Neural progenitor cell (in vitro differentiated cells): ENCODE measurements at regions not wholly inside any gene's neighbourhood (a gene's known extent, or its start where the extent isn't known, plus 50 kb on each side); places are given as distances from the start of the nearest gene placed in this dataset.
"Not testable (repeated sequence)": the region's sequence is repeated elsewhere in the genome, so short reads cannot be mapped to it uniquely, and the experiment has no call there.

Experiments
- DNase-seq: peaks from one replicate; pipeline ENCODE4 v3.0.0-alpha.2; 2016; ENCODE audit warnings: low spot score
- H2AFZ ChIP-seq: fragments of 200-600 bp; sonication (generic); replicated peaks from 2 replicates; pipeline ENCODE4 v1.6.1; 2016; ENCODE audit warnings: antibody characterized with exemption
- H3F3A ChIP-seq: fragments of 200-600 bp; sonication (generic); 2 replicates; pipeline ENCODE4 v1.6.1; 2016; ENCODE audit warnings: antibody characterized with exemption, low read depth
- H3K27ac ChIP-seq: fragments of 200-600 bp; sonication (generic); 2 replicates; pipeline ENCODE4 v1.5.1; 2016; ENCODE audit warnings: mild to moderate bottlenecking
- H3K27me3 ChIP-seq: fragments of 200-600 bp; sonication (generic); 2 replicates; pipeline ENCODE4 v1.6.1; 2016; ENCODE audit warnings: mild to moderate bottlenecking, moderate library complexity
- H3K36me3 ChIP-seq: fragments of 200-600 bp; sonication (generic); 2 replicates; pipeline ENCODE4 v1.5.1; 2016
- H3K4me1 ChIP-seq: fragments of 200-600 bp; sonication (generic); 2 replicates; pipeline ENCODE4 v1.6.1; 2016; ENCODE audit warnings: mixed run types
- H3K4me2 ChIP-seq: fragments of 200-600 bp; sonication (generic); 2 replicates; pipeline ENCODE4 v1.6.1; 2016
- H3K4me3 ChIP-seq: fragments of 200-600 bp; sonication (generic); 2 replicates; pipeline ENCODE4 v1.5.1; 2016
- H3K79me2 ChIP-seq: fragments of 200-600 bp; sonication (generic); 2 replicates; pipeline ENCODE4 v1.6.1; 2016; ENCODE audit warnings: low read depth
- H3K9ac ChIP-seq: fragments of 200-600 bp; sonication (generic); 2 replicates; pipeline ENCODE4 v1.6.1; 2016
- H3K9me3 ChIP-seq: fragments of 200-600 bp; sonication (generic); 2 replicates; pipeline ENCODE4 v1.5.1; 2016; ENCODE audit warnings: low read depth
- H4K20me1 ChIP-seq: fragments of 200-600 bp; sonication (generic); 2 replicates; pipeline ENCODE4 v1.6.1; 2016; ENCODE audit warnings: low read depth
- H3K27ac Mint-ChIP-seq: 3 replicates; pipeline ENCODE4 v1.8.0; 2021; ENCODE audit warnings: mixed read lengths
- H3K27me3 Mint-ChIP-seq: 2 replicates; pipeline ENCODE4 v1.8.0; 2022; ENCODE audit warnings: low read depth, mild to moderate bottlenecking, inconsistent platforms, moderate library complexity, mixed read lengths; ENCODE audit not compliant: insufficient read depth
- H3K36me3 Mint-ChIP-seq: 3 replicates; pipeline ENCODE4 v1.8.0; 2021; ENCODE audit warnings: mixed read lengths
- H3K4me1 Mint-ChIP-seq: 3 replicates; pipeline ENCODE4 v1.8.0; 2021; ENCODE audit warnings: mixed read lengths
- H3K4me3 Mint-ChIP-seq: 3 replicates; pipeline ENCODE4 v1.8.0; 2021; ENCODE audit warnings: mild to moderate bottlenecking, moderate library complexity, mixed read lengths
- H3K9me3 Mint-ChIP-seq: 3 replicates; pipeline ENCODE4 v1.8.0; 2020; ENCODE audit warnings: mixed read lengths
- CTCF ChIP-seq: fragments of 200-600 bp; sonication (generic); IDR thresholded peaks from 2 replicates; pipeline ENCODE4 v1.5.1; 2017; ENCODE audit warnings: antibody characterized with exemption, mild to moderate bottlenecking
- EZH2 ChIP-seq: fragments of 200-600 bp; sonication (generic); IDR thresholded peaks from 2 replicates; pipeline ENCODE4 v1.6.1; 2017; ENCODE audit warnings: antibody characterized with exemption, mild to moderate bottlenecking, moderate library complexity
- EZH2phosphoT487 ChIP-seq: fragments of 200-600 bp; sonication (generic); IDR thresholded peaks from 2 replicates; pipeline ENCODE4 v1.6.1; 2017; ENCODE audit warnings: antibody characterized with exemption

- peaks cover 11% of the 10 kb centered on the region for H3K36me3 Mint-ChIP-seq
- H3K9me3 Mint-ChIP-seq = peaks cover 79% of the 10 kb centered on the region
- not testable (repeated sequence) for H3K9ac ChIP-seq, H3K27me3 ChIP-seq, DNase-seq, H3K4me2 ChIP-seq, H3K4me1 Mint-ChIP-seq, H3K36me3 ChIP-seq, H4K20me1 ChIP-seq, H3K4me1 ChIP-seq, H3K4me3 Mint-ChIP-seq, H3K27ac Mint-ChIP-seq, H3K27me3 Mint-ChIP-seq, H3K4me3 ChIP-seq, H3K27ac ChIP-seq, H2AFZ ChIP-seq, H3F3A ChIP-seq, H3K79me2 ChIP-seq
- H3K9me3 ChIP-seq = peaks cover 50% of the 10 kb centered on the region
Observed at GRCh38 chr10:42533866-42534265, 104.5 kb downstream of the ZNF33B start.

- H3K27me3 Mint-ChIP-seq = peaks cover 2% of the 10 kb centered on the region
- H3K4me1 Mint-ChIP-seq = no peaks in the 10 kb centered on the region
- Histone ChIP-seq H3K27me3 (no peaks in the 10 kb centered on the region), H3K9ac (no peak overlapping the region), H3K4me1 (no peaks in the 10 kb centered on the region), H2AFZ (no peak overlapping the region), H3F3A (no peaks in the 10 kb centered on the region), H3K36me3 (no peaks in the 10 kb centered on the region), H3K79me2 (no peaks in the 10 kb centered on the region), H3K9me3 (peaks cover 50% of the 10 kb centered on the region), H4K20me1 (no peaks in the 10 kb centered on the region), H3K4me3 (no peak overlapping the region), H3K27ac (no peak overlapping the region), H3K4me2 (no peak overlapping the region)
- DNase-seq = no peak
- H3K4me3 Mint-ChIP-seq = no peak overlapping the region
- H3K9me3 Mint-ChIP-seq = peaks cover 75% of the 10 kb centered on the region
- TF ChIP-seq CTCF = no peak
- no peak for TF ChIP-seq EZH2
- TF ChIP-seq EZH2phosphoT487 = no peak
- H3K36me3 Mint-ChIP-seq = peaks cover 8% of the 10 kb centered on the region
- H3K27ac Mint-ChIP-seq = no peak overlapping the region
Observed at GRCh38 chr10:42532996-42533395, 105.4 kb downstream of the ZNF33B start.

GRCh38 chr10:42523098-42523497, 115.3 kb downstream of the ZNF33B start:
- Histone ChIP-seq H3K27ac (no peak overlapping the region), H3F3A (peaks cover 17% of the 10 kb centered on the region), H3K4me2 (no peak overlapping the region), H3K79me2 (no peaks in the 10 kb centered on the region), H2AFZ (no peak overlapping the region), H4K20me1 (no peaks in the 10 kb centered on the region), H3K9me3 (peaks cover 56% of the 10 kb centered on the region), H3K27me3 (no peaks in the 10 kb centered on the region), H3K4me3 (no peak overlapping the region), H3K9ac (no peak overlapping the region), H3K36me3 (peaks cover 36% of the 10 kb centered on the region), H3K4me1 (no peaks in the 10 kb centered on the region)
- H3K36me3 Mint-ChIP-seq = peaks cover 57% of the 10 kb centered on the region
- peaks cover 68% of the 10 kb centered on the region for H3K9me3 Mint-ChIP-seq
- no peak overlapping the region for H3K27ac Mint-ChIP-seq
- no peak for DNase-seq
- no peak overlapping the region for H3K4me3 Mint-ChIP-seq
- TF ChIP-seq EZH2 (no peak), CTCF (no peak), EZH2phosphoT487 (no peak)
- peaks cover 4% of the 10 kb centered on the region for H3K27me3 Mint-ChIP-seq
- H3K4me1 Mint-ChIP-seq = no peaks in the 10 kb centered on the region

- Mint-ChIP-seq H3K27ac (no peak overlapping the region), H3K4me1 (no peaks in the 10 kb centered on the region), H3K36me3 (peaks cover 64% of the 10 kb centered on the region), H3K27me3 (peaks cover 4% of the 10 kb centered on the region), H3K4me3 (no peak overlapping the region), H3K9me3 (peaks cover 87% of the 10 kb centered on the region)
- no peak overlapping the region for H3K27ac ChIP-seq
- no peak overlapping the region for H3K4me3 ChIP-seq
- peaks cover 17% of the 10 kb centered on the region for H3F3A ChIP-seq
- no peak overlapping the region for H3K4me2 ChIP-seq
- H3K27me3 ChIP-seq = no peaks in the 10 kb centered on the region
- H4K20me1 ChIP-seq = no peaks in the 10 kb centered on the region
- no peak for DNase-seq
- peaks cover 80% of the 10 kb centered on the region for H3K9me3 ChIP-seq
- no peaks in the 10 kb centered on the region for H3K79me2 ChIP-seq
- H3K36me3 ChIP-seq = peaks cover 36% of the 10 kb centered on the region
- no peak overlapping the region for H2AFZ ChIP-seq
- no peaks in the 10 kb centered on the region for H3K4me1 ChIP-seq
- no peak overlapping the region for H3K9ac ChIP-seq
- no peak for TF ChIP-seq EZH2phosphoT487
- TF ChIP-seq CTCF = no peak
- TF ChIP-seq EZH2 = no peak
Observed at GRCh38 chr10:42519761-42520460, 118.5 kb downstream of the ZNF33B start.
